COLO829 (cell line): ENCODE measurements at regions not wholly inside any gene's neighbourhood (a gene's known extent, or its start where the extent isn't known, plus 50 kb on each side); places are given as distances from the start of the nearest gene placed in this dataset.

Source experiments
- DNase-seq: peaks from one replicate; pipeline ENCODE4 v3.0.0; 2012; ENCODE audit warnings: low spot score

- no peak for DNase-seq
Observed at GRCh38 chr3:31142543-31142942, 248.1 kb upstream of the GADL1 start.

GRCh38 chr3:31145062-31145461 is 250.6 kb upstream of the GADL1 start:
- no peak for DNase-seq

GRCh38 chr3:31147550-31147949 is 253.1 kb upstream of the GADL1 start:
- DNase-seq: no peak

- no peak for DNase-seq
Observed at GRCh38 chr3:31157047-31157694, 262.7 kb upstream of the GADL1 start.

GRCh38 chr3:31157893-31158620 is 263.6 kb upstream of the GADL1 start:
- peak; percentile 88 for DNase-seq

GRCh38 chr3:31159331-31160039 is 265.0 kb upstream of the GADL1 start:
- no peak for DNase-seq

- DNase-seq: no peak
Observed at GRCh38 chr3:31161889-31162288, 267.4 kb upstream of the GADL1 start.

GRCh38 chr3:31164381-31164780 is 269.9 kb upstream of the GADL1 start:
- DNase-seq: no peak

GRCh38 chr3:31165399-31165860 is 271.0 kb upstream of the GADL1 start:
- no peak for DNase-seq

GRCh38 chr3:31166249-31166885 is 271.9 kb upstream of the GADL1 start:
- no peak for DNase-seq

- DNase-seq: no peak
Observed at GRCh38 chr3:31167666-31168065, 273.2 kb upstream of the GADL1 start.

- no peak for DNase-seq
Observed at GRCh38 chr3:31170932-31171670, 276.6 kb upstream of the GADL1 start.

GRCh38 chr3:31172336-31172735 is 277.9 kb upstream of the GADL1 start:
- DNase-seq: no peak

GRCh38 chr3:31173118-31173718 is 278.8 kb upstream of the GADL1 start:
- DNase-seq: no peak

GRCh38 chr3:31174079-31174478 is 279.6 kb upstream of the GADL1 start:
- no peak for DNase-seq

GRCh38 chr3:31176045-31176444 is 281.6 kb upstream of the GADL1 start:
- no peak for DNase-seq

GRCh38 chr3:31178467-31178866 is 284.0 kb upstream of the GADL1 start:
- DNase-seq: no peak

- no peak for DNase-seq
Observed at GRCh38 chr3:31179768-31180167, 285.3 kb upstream of the GADL1 start.

- DNase-seq: no peak
Observed at GRCh38 chr3:31180274-31180673, 285.8 kb upstream of the GADL1 start.

GRCh38 chr3:31181661-31182060 is 287.2 kb upstream of the GADL1 start:
- no peak for DNase-seq

- DNase-seq: no peak
Observed at GRCh38 chr3:31182661-31183060, 288.2 kb upstream of the GADL1 start.
